ENCODE measurements at regions not wholly inside any gene's neighbourhood (a gene's known extent, or its start where the extent isn't known, plus 50 kb on each side); places are given as distances from the start of the nearest gene placed in this dataset.

- TF ChIP-seq POLR2AphosphoS5 (IDR thresholded peaks at IDR 0.05; ENCODE audit: insufficient read depth in 1 of 2, low read depth in 1 of 2) = no peak
- TF ChIP-seq, protein P1, sequence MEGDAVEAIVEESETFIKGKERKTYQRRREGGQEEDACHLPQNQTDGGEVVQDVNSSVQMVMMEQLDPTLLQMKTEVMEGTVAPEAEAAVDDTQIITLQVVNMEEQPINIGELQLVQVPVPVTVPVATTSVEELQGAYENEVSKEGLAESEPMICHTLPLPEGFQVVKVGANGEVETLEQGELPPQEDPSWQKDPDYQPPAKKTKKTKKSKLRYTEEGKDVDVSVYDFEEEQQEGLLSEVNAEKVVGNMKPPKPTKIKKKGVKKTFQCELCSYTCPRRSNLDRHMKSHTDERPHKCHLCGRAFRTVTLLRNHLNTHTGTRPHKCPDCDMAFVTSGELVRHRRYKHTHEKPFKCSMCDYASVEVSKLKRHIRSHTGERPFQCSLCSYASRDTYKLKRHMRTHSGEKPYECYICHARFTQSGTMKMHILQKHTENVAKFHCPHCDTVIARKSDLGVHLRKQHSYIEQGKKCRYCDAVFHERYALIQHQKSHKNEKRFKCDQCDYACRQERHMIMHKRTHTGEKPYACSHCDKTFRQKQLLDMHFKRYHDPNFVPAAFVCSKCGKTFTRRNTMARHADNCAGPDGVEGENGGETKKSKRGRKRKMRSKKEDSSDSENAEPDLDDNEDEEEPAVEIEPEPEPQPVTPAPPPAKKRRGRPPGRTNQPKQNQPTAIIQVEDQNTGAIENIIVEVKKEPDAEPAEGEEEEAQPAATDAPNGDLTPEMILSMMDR (IDR thresholded peaks at IDR 0.05) = no peak
Observed at GRCh38 chr12:32981139-32981538, 84.6 kb upstream of the PKP2 start.
